ENCODE measurements at regions not wholly inside any gene's neighbourhood (a gene's known extent, or its start where the extent isn't known, plus 50 kb on each side); places are given as distances from the start of the nearest gene placed in this dataset.
"Not testable (repeated sequence)": the region's sequence is repeated elsewhere in the genome, so short reads cannot be mapped to it uniquely, and the experiment has no call there.

GRCh38 chr2:6140509-6140908 is 448.3 kb downstream of the SOX11 start:
- Histone ChIP-seq H3K27ac (no peak overlapping the region), H3K36me3 (no peaks in the 10 kb centered on the region), H3K9me3 (no peaks in the 10 kb centered on the region), H3K27me3 (no peaks in the 10 kb centered on the region), H3K4me1 (peaks cover 0 to 7% (median 0%) of the 10 kb centered on the region in 3 donors), H3K4me3 (no peak overlapping the region)
- TF ChIP-seq CTCF (IDR thresholded peaks at IDR 0.05) = no peak
- no peak for FAIRE-seq
- DNase-seq = no peak
- ATAC-seq = no peak
- WGBS, 2 donors = 96 to 98% methylated on average over 1 of the region's 1 CpG
- intact Hi-C loops (cut with DNase I) = no loop called here

- no peaks in the 10 kb centered on the region for H3K27me3 ChIP-seq
- no peaks in the 10 kb centered on the region for H3K9me3 ChIP-seq
- no peaks in the 10 kb centered on the region for H3K36me3 ChIP-seq
- intact Hi-C loops (cut with DNase I) = no loop called here
- 53 to 68% methylated on average over 1 of the region's 1 CpG for WGBS, 2 donors
- FAIRE-seq (no peak), ATAC-seq (no peak), DNase-seq (no peak)
- no peak overlapping the region for H3K27ac ChIP-seq
- no peak overlapping the region for H3K4me3 ChIP-seq
- H3K4me1 ChIP-seq = peaks cover 0 to 7% (median 0%) of the 10 kb centered on the region in 3 donors
- TF ChIP-seq CTCF (IDR thresholded peaks at IDR 0.05) = no peak
These were observed 451.6 kb downstream of the SOX11 start for GRCh38 chr2:6143812-6144211.

- H3K4me1 ChIP-seq; H3K27ac ChIP-seq; intact Hi-C loops (cut with DNase I); H3K9me3 ChIP-seq; FAIRE-seq; H3K4me3 ChIP-seq; H3K36me3 ChIP-seq; H3K27me3 ChIP-seq; DNase-seq; ATAC-seq: not testable (repeated sequence)
- WGBS, 2 donors = 32 to 93% methylated on average over 1 of the region's 1 CpG
These were observed 455.0 kb downstream of the SOX11 start for GRCh38 chr2:6147215-6147614.

GRCh38 chr2:6148882-6149281 is 456.7 kb downstream of the SOX11 start:
- 77 to 86% methylated on average over 1 of the region's 1 CpG for WGBS, 2 donors
- ATAC-seq = no peak
- DNase-seq = no peak
- Histone ChIP-seq H3K27me3 (no peaks in the 10 kb centered on the region), H3K27ac (no peak overlapping the region), H3K4me3 (no peak overlapping the region), H3K36me3 (no peaks in the 10 kb centered on the region), H3K9me3 (no peaks in the 10 kb centered on the region), H3K4me1 (no peaks in the 10 kb centered on the region)
- intact Hi-C loops (cut with DNase I) = no loop called here
- no peak for TF ChIP-seq CTCF (IDR thresholded peaks at IDR 0.05)
- no peak for FAIRE-seq

GRCh38 chr2:6159606-6160005 is 467.4 kb downstream of the SOX11 start:
- ATAC-seq = no peak
- TF ChIP-seq CTCF (IDR thresholded peaks at IDR 0.05) = no peak
- intact Hi-C loops (cut with DNase I) = no loop called here
- Histone ChIP-seq H3K9me3 (no peaks in the 10 kb centered on the region), H3K27ac (no peak overlapping the region), H3K36me3 (no peaks in the 10 kb centered on the region), H3K27me3 (no peaks in the 10 kb centered on the region), H3K4me3 (no peak overlapping the region), H3K4me1 (no peaks in the 10 kb centered on the region)
- 74 to 83% methylated on average over 3 of the region's 3 CpGs for WGBS, 2 donors
- no peak for DNase-seq
- no peak for FAIRE-seq

- Histone ChIP-seq H3K4me3 (no peak overlapping the region), H3K27me3 (no peaks in the 10 kb centered on the region), H3K9me3 (no peaks in the 10 kb centered on the region), H3K36me3 (no peaks in the 10 kb centered on the region), H3K27ac (no peak overlapping the region), H3K4me1 (no peaks in the 10 kb centered on the region)
- FAIRE-seq = no peak
- DNase-seq = no peak
- intact Hi-C loops (cut with DNase I) = no loop called here
- WGBS, 2 donors = 74 to 94% methylated on average over 7 of the region's 7 CpGs
- TF ChIP-seq CTCF (IDR thresholded peaks at IDR 0.05) = no peak
- ATAC-seq = no peak
These were observed 471.7 kb downstream of the SOX11 start for GRCh38 chr2:6163932-6164331.

All from pancreas (tissue), 10 donors.